HepG2 (cell line): ENCODE measurements at regions not wholly inside any gene's neighbourhood (a gene's known extent, or its start where the extent isn't known, plus 50 kb on each side); places are given as distances from the start of the nearest gene placed in this dataset.

Experiments
- CTCF ChIP-seq: sonication (generic); formaldehyde crosslinking; IDR thresholded peaks from 2 replicates; pipeline ENCODE4 v1.5.0; 2020; ENCODE audit warnings: mild to moderate bottlenecking, missing genetic modification reagents, moderate library complexity
- HBP1 ChIP-seq: IDR thresholded peaks from 2 replicates; pipeline ENCODE4 v1.6.1; 2016; ENCODE audit warnings: low read depth, control low read depth
- HDAC2 ChIP-seq: sonication (generic); formaldehyde crosslinking; IDR thresholded peaks from 2 replicates; pipeline ENCODE4 v1.4.0; 2020; ENCODE audit warnings: missing genetic modification reagents
- MAFF ChIP-seq: IDR thresholded peaks from 2 replicates; pipeline ENCODE4 v1.6.1; 2011; ENCODE audit warnings: low read depth, low read length, improper control_type of control experiment
- MLX ChIP-seq: IDR thresholded peaks from 2 replicates; pipeline ENCODE4 v1.6.1; 2016
- MNT ChIP-seq: fragments of 450-650 bp; IDR thresholded peaks from 2 replicates; pipeline ENCODE4 v1.6.1; 2016
- POLR2A ChIP-seq, 2 experiments: IDR thresholded peaks; 2 replicates each; pipeline ENCODE4 v1.6.1; 2011; ENCODE audit warnings: low read depth in 2 of 2, low read length in 2 of 2, mild to moderate bottlenecking in 1 of 2, moderate library complexity in 1 of 2; ENCODE audit not compliant: insufficient read depth in 1 of 2
- RARG ChIP-seq: sonication (generic); formaldehyde crosslinking; IDR thresholded peaks from 2 replicates; pipeline ENCODE4 v1.4.0; 2020; ENCODE audit warnings: low read depth, mild to moderate bottlenecking, missing genetic modification reagents
- USF2 ChIP-seq, 2 experiments: sonication (generic) in 1 of 2; formaldehyde crosslinking in 1 of 2; IDR thresholded peaks; 2 replicates each; pipeline versions ENCODE4 v1.5.1 to v1.6.1; 2011 to 2020; ENCODE audit warnings: borderline replicate concordance in 1 of 2, low read depth in 1 of 2, low read length in 1 of 2, mild to moderate bottlenecking in 1 of 2, missing genetic modification reagents in 1 of 2, moderate library complexity in 1 of 2
- ZFAT ChIP-seq: sonication (generic); formaldehyde crosslinking; conservative IDR thresholded peaks from 2 replicates; pipeline ENCODE4 v1.8.1; 2023; ENCODE audit warnings: missing genetic modification reagents, inconsistent platforms
- ZNF562 ChIP-seq: sonication (generic); formaldehyde crosslinking; IDR thresholded peaks from 2 replicates; pipeline ENCODE4 v1.8.0; 2022; ENCODE audit warnings: missing genetic modification reagents, borderline replicate concordance
- ZNF589 ChIP-seq: sonication (generic); formaldehyde crosslinking; conservative IDR thresholded peaks from 2 replicates; pipeline ENCODE4 v1.8.0; 2022; ENCODE audit warnings: mild to moderate bottlenecking, moderate library complexity, missing genetic modification reagents
- ZNF629 ChIP-seq: sonication (generic); formaldehyde crosslinking; conservative IDR thresholded peaks from 2 replicates; pipeline ENCODE4 v1.5.0; 2020; ENCODE audit warnings: missing genetic modification reagents

GRCh38 chr22:22138915-22139314, 105.7 kb upstream of the VPREB1 start:
- TF ChIP-seq ZNF629 (CRISPR knock-in tag) = no peak
- no peak for TF ChIP-seq HDAC2 (CRISPR knock-in tag)
- TF ChIP-seq ZFAT = no peak
- no peak for TF ChIP-seq CTCF (CRISPR knock-in tag)
- no peak for TF ChIP-seq HBP1 (CRISPR knock-in tag)
- TF ChIP-seq RARG (CRISPR knock-in tag) = no peak
- TF ChIP-seq MLX = no peak
- no peak for TF ChIP-seq USF2 (IDR thresholded peaks at IDR 0.05; ENCODE audit: low read depth, low read length)
- no peak for TF ChIP-seq USF2 (CRISPR knock-in tag; IDR thresholded peaks at IDR 0.05; ENCODE audit: borderline replicate concordance)
- no peak for TF ChIP-seq MNT
- TF ChIP-seq POLR2A (IDR thresholded peaks at IDR 0.05; ENCODE audit: insufficient read depth in 1 of 2, low read depth in 2 of 2, low read length in 2 of 2) = no peak
- TF ChIP-seq MAFF = no peak
- no peak for TF ChIP-seq ZNF589
- no peak for TF ChIP-seq ZNF562
